HepG2 (cell line): ENCODE measurements at regions not wholly inside any gene's neighbourhood (a gene's known extent, or its start where the extent isn't known, plus 50 kb on each side); places are given as distances from the start of the nearest gene placed in this dataset.

Experiments used
- ATAC-seq: fragments of 200-7000 bp; cut with Tn5 transposase; 3 replicates; pipeline ENCODE4 v1.9.1; 2020; ENCODE audit warnings: mild to moderate bottlenecking, moderate library complexity
- BruUV-seq: library from RNA; stranded (reverse); fragments of 400-500 nt; replicated peaks from 2 replicates; lab custom pipeline; 2021; lab: Mats Ljungman, UMichigan
- CTCF ChIA-PET: fragments of 300-600 bp; formaldehyde crosslinking; extraction: SDS; loops from one replicate; lab custom pipeline; 2021; ENCODE audit warnings: low total read pairs, inconsistent platforms, low intra/inter-chr PET ratio; lab: Yijun Ruan, JAX
- POLR2A ChIA-PET: fragments of 350-600 bp; sonication (Branson Sonifier 250); formaldehyde crosslinking; loops from one replicate; lab custom pipeline; 2020; ENCODE audit warnings: antibody characterized with exemption, inconsistent platforms; lab: Yijun Ruan, JAX
- DNase-seq: peaks from one replicate; pipeline ENCODE4 v3.0.0-alpha.2; 2015; ENCODE audit warnings: low spot score
- FAIRE-seq: peaks from 3 replicates; lab custom pipeline; 2011; peaks lifted over from hg19 to GRCh38; lab: Jason Lieb, UNC
- H2AFZ ChIP-seq: one replicate; pipeline ENCODE4 v1.6.1; 2011; ENCODE audit warnings: low read length, inconsistent platforms
- H3K27ac ChIP-seq: fragments of 300-600 bp; 3 replicates; pipeline ENCODE4 v1.8.0; 2011; ENCODE audit warnings: mixed run types, mild to moderate bottlenecking, mixed read lengths, low read length, inconsistent platforms; ENCODE audit not compliant: insufficient read depth; ENCODE audit errors: extremely low read length
- H3K27me3 ChIP-seq, 2 experiments: fragments of 200-600 bp in 1 of 2; 2 replicates in 1 of 2; 3 replicates in 1 of 2; pipeline versions ENCODE4 v1.6.0 to v1.8.0; 2011; ENCODE audit warnings: low read length in 2 of 2, mild to moderate bottlenecking in 2 of 2, moderate library complexity in 2 of 2, inconsistent platforms in 1 of 2; ENCODE audit not compliant: insufficient read depth in 2 of 2, control insufficient read depth in 1 of 2
- H3K36me3 ChIP-seq, 2 experiments: fragments of 200-600 bp in 1 of 2; replicated peaks in 1 of 2; 2 replicates in 1 of 2; 3 replicates in 1 of 2; pipeline versions ENCODE4 v1.5.1 to v1.8.0; 2011; ENCODE audit warnings: low read length in 2 of 2, inconsistent platforms in 1 of 2; ENCODE audit not compliant: insufficient read depth in 2 of 2, control insufficient read depth in 1 of 2
- H3K4me1 ChIP-seq: 2 replicates; pipeline ENCODE4 v1.5.1; 2012; ENCODE audit warnings: low read length, inconsistent platforms; ENCODE audit not compliant: insufficient read depth
- H3K4me2 ChIP-seq: 2 replicates; pipeline ENCODE4 v1.6.0; 2011; ENCODE audit warnings: low read depth, low read length, inconsistent platforms
- H3K4me3 ChIP-seq, 3 experiments: fragments of 200-600 bp in 1 of 3; sonication (generic), shearing (Covaris generic) in 1 of 3; replicated peaks in 1 of 3; 2 replicates each; pipeline ENCODE4 v1.5.1; 2011 to 2016; ENCODE audit warnings: low read length in 3 of 3, inconsistent platforms in 2 of 3, low read depth in 2 of 3, mild to moderate bottlenecking in 2 of 3, control low read depth in 1 of 3, mixed read lengths in 1 of 3; ENCODE audit not compliant: insufficient read depth in 1 of 3
- H3K79me2 ChIP-seq: one replicate; pipeline ENCODE4 v1.6.1; 2011; ENCODE audit warnings: low read length, inconsistent platforms; ENCODE audit not compliant: insufficient read depth
- H3K9ac ChIP-seq: 2 replicates; pipeline ENCODE4 v1.6.0; 2011; ENCODE audit warnings: mild to moderate bottlenecking, low read depth, low read length, inconsistent platforms; ENCODE audit not compliant: insufficient read depth
- H3K9me3 ChIP-seq: 2 replicates; pipeline ENCODE4 v1.5.1; 2012; ENCODE audit warnings: mild to moderate bottlenecking, low read length
- H4K20me1 ChIP-seq: 2 replicates; pipeline ENCODE4 v1.6.0; 2011; ENCODE audit warnings: inconsistent platforms, mild to moderate bottlenecking, low read length, moderate library complexity; ENCODE audit not compliant: insufficient read depth
- BRD4 ChIP-seq: sonication (generic); formaldehyde crosslinking; IDR thresholded peaks from 2 replicates; pipeline ENCODE4 v1.4.0; 2020; ENCODE audit warnings: missing genetic modification reagents
- KLF6 ChIP-seq: IDR thresholded peaks from 2 replicates; pipeline ENCODE4 v1.8.0; 2016; ENCODE audit warnings: missing biosample characterization, missing genetic modification reagents
- MBD4 ChIP-seq: IDR thresholded peaks from 2 replicates; pipeline ENCODE4 v1.6.1; 2012; ENCODE audit warnings: low read length, inconsistent platforms, borderline replicate concordance
- MTA3 ChIP-seq: sonication (generic); formaldehyde crosslinking; IDR thresholded peaks from 2 replicates; pipeline ENCODE4 v1.4.0; 2020; ENCODE audit warnings: missing genetic modification reagents
- NFATC3 ChIP-seq: sonication (generic); formaldehyde crosslinking; IDR thresholded peaks from 2 replicates; pipeline ENCODE4 v1.5.1; 2020; ENCODE audit warnings: mild to moderate bottlenecking, missing genetic modification reagents
- NFKB2 ChIP-seq: sonication (generic); formaldehyde crosslinking; IDR thresholded peaks from 2 replicates; pipeline ENCODE4 v1.4.0; 2020; ENCODE audit warnings: missing genetic modification reagents, borderline replicate concordance
- POGK ChIP-seq: sonication (generic); formaldehyde crosslinking; conservative IDR thresholded peaks from 2 replicates; pipeline ENCODE4 v1.8.0; 2022; ENCODE audit warnings: mild to moderate bottlenecking, moderate library complexity, missing genetic modification reagents
- SALL1 ChIP-seq: sonication (generic); formaldehyde crosslinking; IDR thresholded peaks from 2 replicates; pipeline ENCODE4 v1.8.0; 2022; ENCODE audit warnings: mild to moderate bottlenecking, missing genetic modification reagents
- SNAPC2 ChIP-seq: sonication (generic); formaldehyde crosslinking; IDR thresholded peaks from 2 replicates; pipeline ENCODE4 v1.8.1; 2022; ENCODE audit warnings: mild to moderate bottlenecking, missing genetic modification reagents
- TFDP1 ChIP-seq: IDR thresholded peaks from 2 replicates; pipeline ENCODE4 v1.6.1; 2016; ENCODE audit warnings: missing compliant biosample characterization, missing genetic modification reagents, borderline replicate concordance
- ZBTB49 ChIP-seq: sonication (generic); formaldehyde crosslinking; IDR thresholded peaks from 2 replicates; pipeline ENCODE4 v1.4.0; 2020; ENCODE audit warnings: missing genetic modification reagents, borderline replicate concordance
- ZKSCAN8 ChIP-seq: IDR thresholded peaks from 2 replicates; pipeline ENCODE4 v1.6.1; 2016; ENCODE audit warnings: borderline replicate concordance, missing genetic modification reagents, missing compliant biosample characterization
- ZNF432 ChIP-seq: sonication (generic); formaldehyde crosslinking; IDR thresholded peaks from 2 replicates; pipeline ENCODE4 v1.5.0; 2020; ENCODE audit warnings: missing genetic modification reagents, mild to moderate bottlenecking, borderline replicate concordance
- ZNF558 ChIP-seq: sonication (generic); formaldehyde crosslinking; IDR thresholded peaks from 2 replicates; pipeline ENCODE4 v1.9.0; 2022; ENCODE audit warnings: mild to moderate bottlenecking, missing genetic modification reagents, borderline replicate concordance
- ZNF616 ChIP-seq: sonication (generic); formaldehyde crosslinking; IDR thresholded peaks from 2 replicates; pipeline ENCODE4 v1.5.0; 2020; ENCODE audit warnings: low read depth, mild to moderate bottlenecking, missing genetic modification reagents
- ZNF709 ChIP-seq: sonication (generic); formaldehyde crosslinking; IDR thresholded peaks from 2 replicates; pipeline ENCODE4 v1.5.0; 2020; ENCODE audit warnings: mild to moderate bottlenecking, missing genetic modification reagents
- WGBS: methylation state at CpG from one replicate; pipeline ENCODE4 v1.1.6; 2017; ENCODE audit warnings: low lambda C conversion rate; 5-methylcytosine and 5-hydroxymethylcytosine counted together
- in situ Hi-C: cut with HindIII; loops from 2 replicates; pipeline ENCODE4 v1.10.0; 2017; ENCODE audit warnings: low pct_unique_long_range_greater_than_20kb; ENCODE audit not compliant: extremely low pct_ligation_motif_present
- intact Hi-C: fragments of 100-400 bp; cut with micrococcal nuclease; formaldehyde crosslinking; loops from one replicate; pipeline ENCODE4 v1.10.0; 2022; ENCODE audit not compliant: unreplicated experiment

- ATAC-seq, result no peak
- WGBS, result 1% methylated on average over 3 of the region's 3 CpGs
- CTCF ChIA-PET, result no interaction called here
- FAIRE-seq, result no peak
- no peaks in the 10 kb centered on the region for H3K36me3 ChIP-seq
- no peaks in the 10 kb centered on the region for H3K27me3 ChIP-seq
- no peaks in the 10 kb centered on the region for H3K4me1 ChIP-seq
- intact Hi-C loops (no loop called here), in situ Hi-C loops (no loop called here)
- H2AFZ ChIP-seq, result no peak overlapping the region
- no peak overlapping the region for H3K4me3 ChIP-seq
- no peak for DNase-seq
- H3K9ac ChIP-seq, result no peak overlapping the region
- H3K9me3 ChIP-seq, result no peaks in the 10 kb centered on the region
- no peaks in the 10 kb centered on the region for H3K79me2 ChIP-seq
- POLR2A ChIA-PET, result no interaction called here
- no peaks in the 10 kb centered on the region for H4K20me1 ChIP-seq
- no TSS peak for BruUV-seq
- no peak overlapping the region for H3K4me2 ChIP-seq
- no peak overlapping the region for H3K27ac ChIP-seq
- TF ChIP-seq ZNF709, result no peak
- TF ChIP-seq TFDP1 (CRISPR knock-in tag), result no peak
- TF ChIP-seq ZKSCAN8 (CRISPR knock-in tag), result no peak
- no peak for TF ChIP-seq KLF6 (CRISPR knock-in tag)
Measured at GRCh38 chr3:101148001-101148400, 154.8 kb upstream of the ABI3BP start.

- H3K4me3 ChIP-seq, result no peak overlapping the region
- no peaks in the 10 kb centered on the region for H3K9me3 ChIP-seq
- ATAC-seq (no peak), DNase-seq (no peak), FAIRE-seq (no peak)
- H3K4me1 ChIP-seq, result no peaks in the 10 kb centered on the region
- in situ Hi-C loops (no loop called here), intact Hi-C loops (no loop called here)
- POLR2A ChIA-PET, result no interaction called here
- WGBS, result 5% methylated on average over 2 of the region's 2 CpGs
- no peak overlapping the region for H3K27ac ChIP-seq
- H3K79me2 ChIP-seq, result no peaks in the 10 kb centered on the region
- H3K36me3 ChIP-seq, result no peaks in the 10 kb centered on the region
- no peaks in the 10 kb centered on the region for H3K27me3 ChIP-seq
- CTCF ChIA-PET, result no interaction called here
- no peaks in the 10 kb centered on the region for H4K20me1 ChIP-seq
- no peak overlapping the region for H2AFZ ChIP-seq
- no peak overlapping the region for H3K9ac ChIP-seq
- BruUV-seq, result no TSS peak
- no peak overlapping the region for H3K4me2 ChIP-seq
- TF ChIP-seq ZNF558 (no peak), ZNF432 (CRISPR knock-in tag) (no peak), NFATC3 (CRISPR knock-in tag) (no peak), BRD4 (CRISPR knock-in tag) (no peak), ZBTB49 (no peak), MTA3 (CRISPR knock-in tag) (no peak), POGK (no peak), MBD4 (no peak), SALL1 (CRISPR knock-in tag) (no peak), ZNF616 (no peak), SNAPC2 (CRISPR knock-in tag) (no peak), NFKB2 (no peak)
Measured at GRCh38 chr3:101146946-101147345, 153.7 kb upstream of the ABI3BP start.
